Fibroblast of lung (primary cell): ENCODE measurements at regions not wholly inside any gene's neighbourhood (a gene's known extent, or its start where the extent isn't known, plus 50 kb on each side); places are given as distances from the start of the nearest gene placed in this dataset.

Experiments used
- CTCF ChIP-seq, 2 donors: IDR thresholded peaks in 1 of 2; conservative IDR thresholded peaks in 1 of 2; 1 replicate in 1 of 2; 2 replicates in 1 of 2; pipeline ENCODE4 v1.5.1; 2011 to 2012; ENCODE audit warnings: low read length in 2 of 2, control low read depth in 1 of 2, inconsistent platforms in 1 of 2, low read depth in 1 of 2, mild to moderate bottlenecking in 1 of 2
- EZH2 ChIP-seq: IDR thresholded peaks from 2 replicates; pipeline ENCODE4 v1.5.1; 2012; ENCODE audit warnings: low read length, control low read depth, mild to moderate bottlenecking; ENCODE audit errors: missing control alignments

GRCh38 chr7:131667699-131668098 lies 111.3 kb upstream of the PODXL start:
- no peak for TF ChIP-seq CTCF (conservative IDR thresholded peaks at IDR 0.05 in 1 of 2, IDR thresholded peaks at IDR 0.05 in 1 of 2; ENCODE audit: low read depth in 1 of 2, low read length in 2 of 2)
- TF ChIP-seq EZH2, result no peak
